Raji (cell line): ENCODE measurements at regions not wholly inside any gene's neighbourhood (a gene's known extent, or its start where the extent isn't known, plus 50 kb on each side); places are given as distances from the start of the nearest gene placed in this dataset.

ENCODE experiments used
- POLR2A ChIP-seq: IDR thresholded peaks from 2 replicates; pipeline ENCODE4 v1.6.1; 2011; ENCODE audit warnings: low read depth, low read length, control low read depth; ENCODE audit not compliant: insufficient read depth

DNA sequence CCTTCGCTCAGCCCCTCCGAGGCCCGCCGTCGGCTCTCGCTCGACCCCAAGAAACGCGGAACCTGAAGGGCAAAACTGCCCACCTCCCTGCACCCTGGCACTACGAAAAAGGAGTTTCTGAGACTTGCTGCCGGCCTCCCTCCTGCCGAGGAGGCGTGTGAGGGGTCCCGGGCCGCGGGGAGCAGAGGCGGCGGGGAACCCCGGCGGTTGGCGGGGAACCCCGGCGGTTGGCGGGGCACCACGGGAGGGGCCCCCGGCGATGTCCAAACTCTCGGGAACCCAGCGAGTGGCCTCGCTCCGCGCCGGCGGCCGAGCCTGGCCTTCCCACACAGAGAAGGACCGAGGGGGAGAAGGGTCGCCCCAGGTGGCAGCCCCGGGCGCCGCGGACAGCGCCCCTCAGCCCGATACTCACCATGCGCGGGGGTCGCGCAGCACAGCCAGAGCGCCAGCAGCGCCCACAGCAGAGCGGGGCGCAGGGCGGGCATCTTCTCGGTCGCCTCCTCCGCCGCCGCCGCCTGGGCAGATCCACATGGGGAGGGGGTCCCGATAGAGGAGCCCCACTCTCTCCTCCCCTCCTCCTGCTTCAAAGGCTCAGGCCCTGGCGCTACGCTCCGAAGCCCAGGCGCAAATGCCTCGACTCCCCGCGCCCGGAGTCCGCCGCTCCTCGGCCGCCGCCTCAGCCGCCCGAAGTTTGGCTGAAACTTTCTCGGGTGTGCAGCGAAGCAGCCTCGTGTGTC lies 69.4 kb upstream of the NUDT4B start:
- peak; percentile 43 for TF ChIP-seq POLR2A
